Activated naive CD4-positive, alpha-beta T cell treated with anti-CD3 and anti-CD28 coated beads, Interleukin-2, amount 50 U/mL, for 24 hours (primary cell): ENCODE measurements at regions not wholly inside any gene's neighbourhood (a gene's known extent, or its start where the extent isn't known, plus 50 kb on each side); places are given as distances from the start of the nearest gene placed in this dataset.

Experiments used
- H3K27ac Mint-ChIP-seq: one replicate; pipeline ENCODE4 v1.8.0; 2021; ENCODE audit warnings: mild to moderate bottlenecking, mixed read lengths
- H3K27me3 Mint-ChIP-seq: one replicate; pipeline ENCODE4 v1.8.0; 2021; ENCODE audit warnings: mixed read lengths
- H3K36me3 Mint-ChIP-seq: one replicate; pipeline ENCODE4 v1.8.0; 2021; ENCODE audit warnings: mixed read lengths
- H3K4me1 Mint-ChIP-seq: one replicate; pipeline ENCODE4 v1.8.0; 2021; ENCODE audit warnings: mixed read lengths
- H3K4me3 Mint-ChIP-seq: one replicate; pipeline ENCODE4 v1.8.0; 2021; ENCODE audit warnings: mild to moderate bottlenecking, mixed read lengths
- H3K9me3 Mint-ChIP-seq: one replicate; pipeline ENCODE4 v1.8.0; 2021; ENCODE audit warnings: mixed read lengths

DNA sequence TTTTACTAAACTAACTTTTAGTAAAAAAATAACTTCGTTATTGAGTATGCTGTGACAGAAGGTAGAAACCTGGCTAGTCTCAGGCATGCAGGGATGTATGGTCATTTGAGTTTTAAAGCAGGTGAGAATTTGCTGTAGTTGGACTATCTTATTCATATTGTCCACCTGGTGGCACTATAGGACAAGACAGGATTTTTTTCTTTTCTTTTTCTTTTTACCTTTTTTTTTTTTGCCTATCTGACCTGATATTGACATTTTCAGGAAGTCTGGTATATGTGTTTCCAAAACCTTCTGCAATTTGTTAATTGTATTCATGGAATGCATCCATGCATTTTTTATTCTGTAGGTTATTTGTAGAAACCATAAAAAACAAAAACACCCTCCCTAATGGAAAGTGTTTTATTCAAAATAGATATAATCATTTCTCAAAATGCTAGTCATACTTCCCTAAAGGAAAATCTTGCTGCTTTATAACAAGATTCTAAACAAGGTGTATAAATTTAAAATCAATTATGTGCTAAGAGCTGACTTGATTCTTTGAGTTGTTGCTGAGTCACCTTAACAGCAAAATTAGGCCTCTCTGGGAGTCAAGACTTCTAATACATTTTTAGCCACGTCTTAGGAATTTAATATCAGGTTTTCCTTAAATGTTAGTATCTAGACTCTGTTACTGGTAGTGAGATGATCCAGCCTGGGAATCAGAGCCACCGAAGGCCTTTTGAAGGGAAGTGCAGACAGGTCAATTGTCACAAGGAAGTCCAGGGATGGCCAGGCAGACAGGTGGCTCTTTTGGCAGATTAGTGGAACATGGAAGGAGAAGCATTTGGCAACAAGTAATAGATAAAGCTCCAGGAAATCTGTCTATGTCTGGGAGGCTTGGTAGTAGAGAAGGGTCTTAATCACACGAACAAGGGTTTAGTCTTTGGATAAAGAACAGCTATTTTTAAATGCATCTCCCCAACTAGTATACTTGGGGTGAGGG is 201.3 kb upstream of the GNPDA2 start:
- Mint-ChIP-seq H3K27ac (no peak overlapping the region), H3K36me3 (no peaks in the 10 kb centered on the region), H3K9me3 (no peaks in the 10 kb centered on the region), H3K27me3 (no peaks in the 10 kb centered on the region), H3K4me1 (no peaks in the 10 kb centered on the region), H3K4me3 (no peak overlapping the region)

DNA sequence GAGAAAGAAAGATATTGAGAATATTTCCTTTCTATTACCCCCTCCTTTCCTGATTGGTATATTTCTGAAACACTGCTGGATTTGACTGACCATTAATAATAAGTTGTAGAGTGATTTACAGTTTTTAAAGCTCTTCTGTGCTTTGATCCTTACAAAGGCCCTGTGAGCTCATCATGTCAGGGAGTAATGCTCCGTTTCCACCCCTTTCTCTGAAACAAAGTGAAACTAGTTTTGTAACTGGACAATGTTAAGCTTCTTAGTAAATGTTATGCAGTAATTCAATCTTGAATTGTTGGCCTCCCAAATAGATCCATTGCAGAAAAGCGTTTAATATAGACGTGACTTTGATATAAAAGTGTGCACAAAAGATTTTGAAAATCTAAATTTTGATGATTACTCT is 190.1 kb upstream of the GNPDA2 start:
- Mint-ChIP-seq H3K36me3 (no peaks in the 10 kb centered on the region), H3K4me1 (peaks cover 4% of the 10 kb centered on the region), H3K27me3 (no peaks in the 10 kb centered on the region), H3K4me3 (peak overlapping the region; percentile 12), H3K9me3 (no peaks in the 10 kb centered on the region), H3K27ac (no peak overlapping the region)

DNA sequence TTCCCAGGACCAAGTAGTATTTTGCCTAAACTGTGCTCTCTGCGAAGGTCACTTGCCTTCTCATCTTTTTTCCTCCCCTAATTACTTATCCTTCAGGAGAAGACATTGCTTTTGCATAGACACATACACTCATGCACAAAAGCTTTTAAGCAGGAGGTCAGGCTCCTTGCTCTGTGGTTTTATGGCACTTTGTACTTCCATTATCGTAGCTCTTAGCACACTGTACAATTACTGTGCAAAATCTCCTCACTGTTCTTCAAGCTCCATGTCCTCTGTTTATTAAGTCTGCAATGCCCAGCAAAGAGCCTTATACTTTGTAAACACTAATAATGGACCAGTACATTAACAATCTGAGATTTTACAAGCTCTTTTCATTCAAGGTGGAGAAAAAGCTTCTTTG is 188.4 kb upstream of the GNPDA2 start:
- Mint-ChIP-seq H3K27me3 (no peaks in the 10 kb centered on the region), H3K4me3 (no peak overlapping the region), H3K4me1 (peaks cover 4% of the 10 kb centered on the region), H3K36me3 (no peaks in the 10 kb centered on the region), H3K27ac (no peak overlapping the region), H3K9me3 (no peaks in the 10 kb centered on the region)

DNA sequence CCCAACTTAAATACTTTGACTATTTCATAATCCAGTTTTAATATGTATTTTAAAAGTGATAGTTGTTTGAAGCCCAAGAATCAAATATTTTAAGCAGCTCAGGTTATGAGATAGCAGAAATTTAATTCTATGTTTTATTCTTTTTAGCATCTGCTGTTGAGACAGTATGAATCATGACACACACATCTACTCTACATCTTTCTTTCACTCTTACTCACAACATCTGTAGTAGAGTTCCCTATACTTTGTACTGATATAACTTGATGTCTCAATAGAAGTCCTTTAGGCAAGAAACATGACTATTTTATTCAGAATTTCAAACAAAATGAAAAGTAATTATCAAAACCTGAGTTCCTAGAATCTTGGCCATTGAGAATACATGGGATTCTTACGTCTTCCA is 187.9 kb upstream of the GNPDA2 start:
- Mint-ChIP-seq H3K27me3 (no peaks in the 10 kb centered on the region), H3K36me3 (no peaks in the 10 kb centered on the region), H3K4me3 (no peak overlapping the region), H3K9me3 (no peaks in the 10 kb centered on the region), H3K4me1 (peaks cover 4% of the 10 kb centered on the region), H3K27ac (no peak overlapping the region)

DNA sequence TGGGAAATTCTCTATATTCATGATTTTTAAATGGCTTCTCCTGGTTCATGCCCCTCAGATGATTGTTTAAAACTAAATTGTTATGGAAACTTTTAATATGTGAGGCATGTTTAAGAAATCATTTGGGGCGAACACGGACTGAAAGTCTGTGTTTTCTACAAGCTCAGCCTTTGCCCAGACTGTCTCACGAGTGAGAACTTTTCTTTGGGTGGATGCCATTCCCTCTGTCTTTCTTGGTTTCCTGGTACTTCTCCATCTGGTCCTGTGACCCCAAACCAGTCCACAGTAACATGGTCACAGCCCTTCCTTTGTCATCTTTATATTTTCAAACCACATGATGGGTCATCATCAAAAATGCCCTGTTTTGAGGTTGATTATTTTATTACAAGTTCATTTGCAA is 186.6 kb upstream of the GNPDA2 start:
- H3K4me3 Mint-ChIP-seq: no peak overlapping the region
- no peaks in the 10 kb centered on the region for H3K27me3 Mint-ChIP-seq
- H3K9me3 Mint-ChIP-seq: no peaks in the 10 kb centered on the region
- peak overlapping the region; percentile 17 for H3K27ac Mint-ChIP-seq
- peaks cover 4% of the 10 kb centered on the region for H3K4me1 Mint-ChIP-seq
- H3K36me3 Mint-ChIP-seq: no peaks in the 10 kb centered on the region

DNA sequence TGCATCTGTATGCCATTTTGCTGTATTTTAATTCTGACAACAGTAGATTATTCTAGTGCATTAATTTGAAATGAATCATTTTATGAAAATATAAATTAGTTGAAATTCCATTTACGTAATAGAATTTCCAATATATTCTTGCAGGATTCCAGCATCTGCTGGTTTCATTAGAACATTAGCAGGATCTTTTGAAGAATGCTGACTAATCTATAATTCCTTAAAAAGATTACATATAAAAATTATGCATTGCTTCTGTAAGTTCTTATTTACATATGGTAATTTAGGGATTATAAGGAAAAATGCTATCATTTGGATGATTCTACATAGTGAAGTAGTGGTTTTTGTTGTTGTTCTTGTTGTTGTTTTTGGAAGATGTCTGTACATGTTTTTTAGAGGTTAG is 182.2 kb upstream of the GNPDA2 start:
- no peak overlapping the region for H3K27ac Mint-ChIP-seq
- no peaks in the 10 kb centered on the region for H3K27me3 Mint-ChIP-seq
- H3K36me3 Mint-ChIP-seq: no peaks in the 10 kb centered on the region
- H3K4me1 Mint-ChIP-seq: no peaks in the 10 kb centered on the region
- H3K9me3 Mint-ChIP-seq: peaks cover 8% of the 10 kb centered on the region
- no peak overlapping the region for H3K4me3 Mint-ChIP-seq

DNA sequence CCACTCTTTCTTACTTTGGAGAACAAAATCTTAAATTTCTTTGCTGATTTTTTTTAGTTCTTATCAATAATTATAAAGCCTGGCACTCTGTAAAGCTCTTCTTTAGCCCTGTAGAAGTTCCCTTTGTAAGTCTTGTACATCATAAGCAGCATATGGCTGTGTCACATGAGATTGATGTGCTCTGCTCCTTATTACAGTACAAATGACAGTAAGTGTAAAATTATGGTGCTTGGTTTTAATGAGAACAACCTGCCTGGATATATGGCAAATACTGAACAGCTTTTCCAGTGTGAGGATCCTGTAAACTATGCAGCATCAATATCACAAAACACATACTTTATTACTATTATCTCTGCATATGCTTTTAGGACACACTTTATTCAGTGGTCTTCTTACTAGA is 145.9 kb upstream of the GNPDA2 start:
- H3K9me3 Mint-ChIP-seq: no peaks in the 10 kb centered on the region
- no peak overlapping the region for H3K4me3 Mint-ChIP-seq
- H3K27ac Mint-ChIP-seq: no peak overlapping the region
- no peaks in the 10 kb centered on the region for H3K36me3 Mint-ChIP-seq
- H3K27me3 Mint-ChIP-seq: no peaks in the 10 kb centered on the region
- no peaks in the 10 kb centered on the region for H3K4me1 Mint-ChIP-seq

DNA sequence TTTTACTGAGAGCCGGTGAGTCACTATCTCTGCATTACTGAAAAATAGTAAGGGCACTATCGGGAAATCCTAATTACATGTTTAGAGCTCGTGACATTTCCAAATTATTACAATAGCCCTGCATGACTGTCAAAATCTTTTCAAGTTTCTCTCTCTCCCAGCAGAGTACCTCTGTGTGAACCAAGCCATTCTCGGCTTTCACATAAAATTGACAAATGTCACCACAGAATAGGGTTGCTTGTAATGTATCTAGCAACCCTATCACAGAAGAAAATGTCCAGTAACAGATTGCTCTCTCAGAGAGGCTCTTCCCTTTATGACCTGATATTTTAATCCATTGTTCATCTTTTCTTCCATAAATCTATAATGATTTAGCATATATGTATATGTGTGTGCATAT is 144.8 kb upstream of the GNPDA2 start:
- Mint-ChIP-seq H3K36me3 (no peaks in the 10 kb centered on the region), H3K27me3 (no peaks in the 10 kb centered on the region), H3K9me3 (no peaks in the 10 kb centered on the region), H3K4me1 (no peaks in the 10 kb centered on the region), H3K27ac (no peak overlapping the region), H3K4me3 (no peak overlapping the region)

DNA sequence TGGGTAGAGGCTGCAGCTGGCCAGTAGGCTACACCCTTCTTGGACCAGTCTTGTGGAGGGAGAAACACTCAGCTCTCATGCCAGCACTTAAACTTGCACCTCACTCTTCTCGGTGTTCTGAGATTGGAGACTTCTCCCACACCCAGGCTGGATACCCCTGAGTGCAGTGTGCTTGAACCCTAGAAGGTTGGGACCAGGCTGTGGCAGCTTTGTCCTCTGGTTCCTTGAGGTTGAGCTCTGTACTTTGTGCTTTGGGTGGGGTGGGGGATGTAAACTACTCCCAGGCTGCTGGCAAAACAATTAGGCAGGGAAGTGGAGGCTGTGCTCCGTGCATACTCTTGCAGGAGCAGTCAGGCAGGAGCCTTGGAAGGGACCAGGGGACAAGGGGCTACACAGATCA is 143.6 kb upstream of the GNPDA2 start:
- Mint-ChIP-seq H3K27ac (no peak overlapping the region), H3K36me3 (no peaks in the 10 kb centered on the region), H3K4me1 (no peaks in the 10 kb centered on the region), H3K4me3 (no peak overlapping the region), H3K9me3 (peaks cover 5% of the 10 kb centered on the region), H3K27me3 (no peaks in the 10 kb centered on the region)

DNA sequence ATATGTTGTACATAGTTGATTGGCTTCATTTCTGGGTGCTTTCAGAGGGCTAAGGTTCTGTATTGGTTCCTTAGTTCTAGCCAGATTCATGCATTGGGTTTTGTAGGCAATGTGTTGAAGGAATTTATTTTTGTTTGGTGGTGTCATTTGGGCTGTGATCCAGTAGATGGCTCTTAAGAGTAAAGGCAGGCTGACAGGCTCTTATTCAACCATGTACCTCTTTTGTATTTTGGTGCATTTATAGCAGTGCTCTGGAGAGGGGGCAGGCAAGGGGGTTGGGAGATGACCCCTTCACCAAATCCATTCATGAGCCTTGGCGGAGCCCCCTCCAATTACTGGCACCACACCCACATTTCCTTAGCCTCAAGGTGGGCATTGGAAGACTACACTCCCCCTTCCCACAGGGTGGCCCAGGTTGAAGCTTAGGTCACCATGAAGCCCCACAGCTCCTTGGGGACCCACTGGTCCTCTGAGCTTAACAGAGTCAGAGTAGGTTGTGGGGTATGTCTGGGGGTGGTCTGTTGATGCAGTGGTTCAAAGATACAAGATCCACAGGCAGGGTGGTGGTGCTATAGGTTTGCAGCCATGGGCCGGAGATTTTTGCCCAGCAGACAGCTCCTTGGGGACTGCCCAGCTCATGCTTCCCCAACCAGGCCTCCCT is 143.0 kb upstream of the GNPDA2 start:
- Mint-ChIP-seq H3K27ac (no peak overlapping the region), H3K9me3 (peaks cover 5% of the 10 kb centered on the region), H3K36me3 (no peaks in the 10 kb centered on the region), H3K4me3 (no peak overlapping the region), H3K27me3 (no peaks in the 10 kb centered on the region), H3K4me1 (no peaks in the 10 kb centered on the region)

DNA sequence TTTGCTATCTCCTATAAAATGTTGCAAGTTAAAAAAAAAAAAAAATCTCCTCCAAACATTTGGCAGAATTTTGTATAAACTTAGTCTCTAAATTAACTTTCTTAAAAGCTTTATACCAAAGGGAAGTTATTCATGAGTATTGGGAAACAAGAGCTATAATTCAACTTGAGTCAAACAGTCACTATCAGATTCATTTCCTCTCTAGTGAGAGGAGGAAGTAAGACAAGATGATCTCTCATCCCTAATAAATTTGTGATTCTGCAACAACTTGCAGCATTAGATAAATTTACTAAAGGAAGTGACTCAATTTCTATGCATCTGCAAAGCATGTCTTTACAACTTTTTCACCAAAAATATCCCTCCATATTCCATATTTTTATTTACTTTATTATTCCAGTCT is 135.4 kb upstream of the GNPDA2 start:
- H3K4me3 Mint-ChIP-seq: no peak overlapping the region
- H3K4me1 Mint-ChIP-seq: no peaks in the 10 kb centered on the region
- H3K9me3 Mint-ChIP-seq: peaks cover 5% of the 10 kb centered on the region
- no peak overlapping the region for H3K27ac Mint-ChIP-seq
- peaks cover under 1% of the 10 kb centered on the region for H3K27me3 Mint-ChIP-seq
- no peaks in the 10 kb centered on the region for H3K36me3 Mint-ChIP-seq

DNA sequence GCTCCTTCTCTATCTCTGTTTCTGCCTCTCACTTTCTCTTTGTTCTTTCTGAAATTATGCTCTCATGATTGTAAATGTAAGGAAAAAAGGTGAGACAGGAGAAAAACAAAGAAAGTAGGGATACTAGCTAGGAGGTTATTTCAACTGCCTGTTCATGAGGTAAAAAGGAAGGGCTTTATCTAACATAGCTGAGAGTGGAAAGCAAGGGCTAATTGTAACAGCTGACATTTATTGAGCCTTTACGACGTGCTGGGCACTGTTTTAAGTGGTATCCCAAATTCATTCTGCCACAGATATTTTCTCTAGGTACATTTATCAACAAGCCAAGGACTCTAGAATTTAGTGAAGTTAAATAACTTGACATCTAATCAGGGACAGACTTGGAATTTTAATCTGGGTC is 133.1 kb upstream of the GNPDA2 start:
- Mint-ChIP-seq H3K4me3 (no peak overlapping the region), H3K9me3 (peaks cover under 1% of the 10 kb centered on the region), H3K27ac (no peak overlapping the region), H3K27me3 (peaks cover 1% of the 10 kb centered on the region), H3K4me1 (no peaks in the 10 kb centered on the region), H3K36me3 (no peaks in the 10 kb centered on the region)

DNA sequence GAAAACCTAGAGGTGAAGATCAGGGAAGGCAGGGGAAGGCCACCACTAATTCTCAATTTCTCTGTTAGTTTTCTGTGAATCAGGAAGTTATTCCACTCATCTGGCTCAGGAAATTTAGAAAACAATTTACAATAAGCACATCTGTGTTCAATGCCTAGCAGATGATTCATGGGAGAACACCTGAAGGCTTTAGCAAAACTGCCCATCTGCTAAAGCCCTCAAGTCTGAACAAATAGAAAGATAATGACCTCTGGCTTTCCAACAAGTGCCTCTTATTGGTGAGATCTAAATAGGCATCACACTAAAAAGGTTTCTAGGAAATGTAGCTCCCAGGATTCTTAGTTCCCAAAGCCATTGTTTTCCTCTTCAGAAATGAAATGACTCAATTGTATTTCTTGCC is 122.1 kb upstream of the GNPDA2 start:
- no peak overlapping the region for H3K27ac Mint-ChIP-seq
- no peaks in the 10 kb centered on the region for H3K36me3 Mint-ChIP-seq

DNA sequence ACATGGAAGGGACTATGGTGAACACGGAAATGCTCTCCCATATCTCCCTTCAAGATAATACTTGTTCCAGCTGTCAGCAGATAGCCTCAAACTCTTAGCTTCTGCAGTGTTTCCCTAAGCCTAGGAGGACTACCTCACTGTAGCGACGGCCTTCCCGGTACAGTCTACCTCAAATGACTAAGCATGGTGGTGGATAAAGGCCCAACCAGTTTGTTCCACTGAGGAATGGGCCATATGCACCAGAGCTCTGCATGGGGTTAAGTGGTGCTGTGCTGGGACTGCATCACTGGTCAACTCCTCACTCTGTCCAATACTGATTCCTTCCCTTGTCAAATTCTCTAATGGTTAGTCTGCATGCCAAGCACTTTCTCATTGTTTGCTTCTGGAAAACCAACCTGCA is 119.6 kb upstream of the GNPDA2 start:
- no peaks in the 10 kb centered on the region for H3K4me1 Mint-ChIP-seq
- H3K9me3 Mint-ChIP-seq: no peaks in the 10 kb centered on the region
- H3K27ac Mint-ChIP-seq: no peak overlapping the region
- H3K4me3 Mint-ChIP-seq: no peak overlapping the region
- H3K27me3 Mint-ChIP-seq: peaks cover 5% of the 10 kb centered on the region
- H3K36me3 Mint-ChIP-seq: no peaks in the 10 kb centered on the region

More for the DNA sequence above, 122.1 kb upstream of the GNPDA2 start:
- no peak overlapping the region for H3K4me3 Mint-ChIP-seq
- no peaks in the 10 kb centered on the region for H3K4me1 Mint-ChIP-seq
- H3K9me3 Mint-ChIP-seq: peaks cover 6% of the 10 kb centered on the region
- H3K27me3 Mint-ChIP-seq: peaks cover 3% of the 10 kb centered on the region

DNA sequence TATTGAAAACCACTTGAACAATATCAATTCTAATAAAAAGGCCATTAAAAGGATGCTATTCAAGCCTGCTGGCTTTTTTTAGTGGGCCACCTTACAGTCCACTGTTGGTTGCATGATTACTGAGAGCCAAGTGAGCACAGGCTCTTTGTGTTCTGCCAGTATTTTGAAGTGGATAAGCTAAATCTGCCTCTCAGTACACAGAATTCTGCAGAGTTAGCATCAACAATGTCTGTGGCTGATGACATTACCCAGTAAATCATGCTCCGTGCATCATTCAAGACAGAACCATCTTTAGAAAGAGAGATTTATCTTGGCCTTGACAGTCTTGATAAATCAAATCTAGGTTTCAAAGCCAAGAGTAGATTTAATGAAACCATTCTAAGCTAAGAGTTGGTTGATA is 119.0 kb upstream of the GNPDA2 start:
- no peaks in the 10 kb centered on the region for H3K4me1 Mint-ChIP-seq
- no peaks in the 10 kb centered on the region for H3K9me3 Mint-ChIP-seq
- peaks cover 3% of the 10 kb centered on the region for H3K27me3 Mint-ChIP-seq
- H3K36me3 Mint-ChIP-seq: no peaks in the 10 kb centered on the region
- H3K4me3 Mint-ChIP-seq: no peak overlapping the region
- no peak overlapping the region for H3K27ac Mint-ChIP-seq

DNA sequence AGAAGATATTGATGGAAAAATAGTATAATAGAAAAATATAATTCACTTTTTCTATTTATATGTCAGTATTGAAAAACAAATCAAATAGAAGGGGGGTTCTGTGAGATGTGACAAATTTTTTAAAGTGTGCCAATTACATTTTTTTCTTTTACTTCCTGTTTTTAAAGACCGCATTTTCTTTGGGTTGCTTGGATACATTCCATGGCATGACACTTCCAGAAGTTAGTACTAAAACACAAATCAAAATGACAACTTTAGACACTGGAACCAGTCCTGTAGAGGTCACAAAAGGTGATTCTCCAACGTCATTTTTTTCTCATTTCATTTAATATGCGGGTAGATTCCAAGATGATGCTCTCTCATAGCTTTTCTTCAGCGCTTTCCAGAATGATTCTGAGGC is 116.2 kb upstream of the GNPDA2 start:
- Mint-ChIP-seq H3K9me3 (no peaks in the 10 kb centered on the region), H3K36me3 (no peaks in the 10 kb centered on the region), H3K27me3 (peaks cover 2% of the 10 kb centered on the region), H3K27ac (no peak overlapping the region), H3K4me1 (no peaks in the 10 kb centered on the region), H3K4me3 (no peak overlapping the region)
